Suprapubic skin (tissue), 4 donors: ENCODE measurements at regions not wholly inside any gene's neighbourhood (a gene's known extent, or its start where the extent isn't known, plus 50 kb on each side); places are given as distances from the start of the nearest gene placed in this dataset.

Source experiments
- EP300 ChIP-seq: sonication (generic); formaldehyde crosslinking; IDR thresholded peaks from one replicate; pipeline ENCODE4 v1.6.1; 2017; ENCODE audit warnings: antibody characterized with exemption
- POLR2A ChIP-seq, 2 donors: fragments of 450-650 bp; IDR thresholded peaks; one replicate each; pipeline ENCODE4 v1.6.1; 2017; ENCODE audit warnings: antibody characterized with exemption in 2 of 2, mild to moderate bottlenecking in 2 of 2, moderate library complexity in 2 of 2
- POLR2AphosphoS5 ChIP-seq, 3 donors: sonication (generic); formaldehyde crosslinking; IDR thresholded peaks; one replicate each; pipeline ENCODE4 v1.6.1; 2017; ENCODE audit warnings: antibody characterized with exemption in 3 of 3
- TF ChIP-seq, protein P1 (sequence below), 2 donors: fragments of 200-600 bp in 1 of 2; fragments of 450-650 bp in 1 of 2; sonication (generic) in 1 of 2; IDR thresholded peaks; one replicate each; pipeline ENCODE4 v1.5.1; 2016 to 2019; ENCODE audit warnings: antibody characterized with exemption in 2 of 2, mild to moderate bottlenecking in 1 of 2, moderate library complexity in 1 of 2

- TF ChIP-seq POLR2A (IDR thresholded peaks at IDR 0.05) (no peak), POLR2AphosphoS5 (IDR thresholded peaks at IDR 0.05) (no peak), EP300 (no peak)
- TF ChIP-seq, protein P1, sequence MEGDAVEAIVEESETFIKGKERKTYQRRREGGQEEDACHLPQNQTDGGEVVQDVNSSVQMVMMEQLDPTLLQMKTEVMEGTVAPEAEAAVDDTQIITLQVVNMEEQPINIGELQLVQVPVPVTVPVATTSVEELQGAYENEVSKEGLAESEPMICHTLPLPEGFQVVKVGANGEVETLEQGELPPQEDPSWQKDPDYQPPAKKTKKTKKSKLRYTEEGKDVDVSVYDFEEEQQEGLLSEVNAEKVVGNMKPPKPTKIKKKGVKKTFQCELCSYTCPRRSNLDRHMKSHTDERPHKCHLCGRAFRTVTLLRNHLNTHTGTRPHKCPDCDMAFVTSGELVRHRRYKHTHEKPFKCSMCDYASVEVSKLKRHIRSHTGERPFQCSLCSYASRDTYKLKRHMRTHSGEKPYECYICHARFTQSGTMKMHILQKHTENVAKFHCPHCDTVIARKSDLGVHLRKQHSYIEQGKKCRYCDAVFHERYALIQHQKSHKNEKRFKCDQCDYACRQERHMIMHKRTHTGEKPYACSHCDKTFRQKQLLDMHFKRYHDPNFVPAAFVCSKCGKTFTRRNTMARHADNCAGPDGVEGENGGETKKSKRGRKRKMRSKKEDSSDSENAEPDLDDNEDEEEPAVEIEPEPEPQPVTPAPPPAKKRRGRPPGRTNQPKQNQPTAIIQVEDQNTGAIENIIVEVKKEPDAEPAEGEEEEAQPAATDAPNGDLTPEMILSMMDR (IDR thresholded peaks at IDR 0.05): no peak
Measured at GRCh38 chr3:78139166-78139565, 1099.3 kb downstream of the ROBO2 start.
